ENCODE measurements at regions not wholly inside any gene's neighbourhood (a gene's known extent, or its start where the extent isn't known, plus 50 kb on each side); places are given as distances from the start of the nearest gene placed in this dataset.

DNA sequence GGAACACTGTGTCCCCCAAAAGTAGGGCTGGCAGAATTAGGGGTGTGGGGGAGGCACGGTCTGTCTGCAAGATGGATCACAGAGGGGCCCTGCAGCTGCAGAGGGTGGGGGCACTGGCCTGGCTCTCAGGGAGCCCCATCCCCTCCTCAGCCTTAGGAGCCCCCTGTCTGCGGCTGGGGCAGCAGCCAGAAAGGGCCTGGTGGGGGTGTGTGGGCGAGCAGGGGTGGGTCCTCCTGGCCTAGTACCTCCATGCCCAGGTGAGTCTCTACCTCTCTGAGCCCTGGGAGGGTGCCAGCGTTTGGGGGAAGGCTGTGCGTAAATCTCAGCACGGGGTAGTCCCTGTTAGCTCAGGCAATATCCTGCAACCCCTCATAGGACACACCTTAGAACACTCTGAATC is 280.5 kb upstream of the PPP2R2D start:
- FAIRE-seq = no peak
- DNase-seq (ENCODE audit: insufficient read length, low spot score) = no peak

- DNase-seq (ENCODE audit: insufficient read length, low spot score) (no peak), FAIRE-seq (no peak)
Measured at GRCh38 chr10:131620904-131621303, 279.9 kb upstream of the PPP2R2D start.

- FAIRE-seq (no peak), DNase-seq (ENCODE audit: insufficient read length, low spot score) (no peak)
Measured at GRCh38 chr10:131621784-131622624, 278.8 kb upstream of the PPP2R2D start.

GRCh38 chr10:131625041-131625440 is 275.8 kb upstream of the PPP2R2D start:
- no peak for FAIRE-seq
- DNase-seq (ENCODE audit: insufficient read length, low spot score) = no peak

GRCh38 chr10:131626274-131626673 is 274.5 kb upstream of the PPP2R2D start:
- no peak for FAIRE-seq
- no peak for DNase-seq (ENCODE audit: insufficient read length, low spot score)

DNA sequence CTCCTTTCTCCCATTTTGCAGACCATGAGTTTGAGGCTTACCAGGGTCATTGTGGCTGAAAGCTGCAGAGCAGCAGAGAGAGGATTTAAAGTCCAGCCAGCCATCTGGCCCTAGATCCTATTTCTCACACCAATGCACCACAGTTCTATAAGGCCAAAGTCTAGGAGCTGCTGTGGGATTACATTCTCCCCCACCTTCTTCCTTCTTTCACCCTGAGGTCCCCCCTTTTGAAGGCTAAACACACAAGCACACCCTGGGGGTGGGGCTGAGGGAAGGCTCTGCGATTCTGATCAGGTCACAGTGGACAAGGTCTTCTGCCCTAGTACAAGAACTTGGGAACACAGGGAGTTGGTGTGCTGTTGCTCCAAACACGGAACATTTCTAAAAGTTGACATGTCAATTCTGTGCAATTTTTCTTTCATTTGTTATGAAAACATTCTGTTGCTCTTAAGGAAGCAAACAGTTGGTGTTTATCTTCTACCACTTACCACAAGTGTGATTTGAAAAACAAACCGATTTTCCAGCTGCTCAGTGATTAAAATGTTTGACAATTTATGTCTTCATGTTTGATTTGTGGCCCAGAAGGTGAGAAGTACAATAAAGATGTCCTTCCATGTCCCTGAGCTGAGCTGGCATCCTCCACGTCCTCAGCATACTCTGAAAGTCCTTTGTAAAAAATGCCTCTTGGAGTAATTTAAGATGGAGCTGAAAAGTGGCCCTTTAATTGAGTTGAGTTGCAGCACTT is 271.6 kb upstream of the PPP2R2D start:
- DNase-seq (ENCODE audit: insufficient read length, low spot score) (no peak), FAIRE-seq (no peak)

DNA sequence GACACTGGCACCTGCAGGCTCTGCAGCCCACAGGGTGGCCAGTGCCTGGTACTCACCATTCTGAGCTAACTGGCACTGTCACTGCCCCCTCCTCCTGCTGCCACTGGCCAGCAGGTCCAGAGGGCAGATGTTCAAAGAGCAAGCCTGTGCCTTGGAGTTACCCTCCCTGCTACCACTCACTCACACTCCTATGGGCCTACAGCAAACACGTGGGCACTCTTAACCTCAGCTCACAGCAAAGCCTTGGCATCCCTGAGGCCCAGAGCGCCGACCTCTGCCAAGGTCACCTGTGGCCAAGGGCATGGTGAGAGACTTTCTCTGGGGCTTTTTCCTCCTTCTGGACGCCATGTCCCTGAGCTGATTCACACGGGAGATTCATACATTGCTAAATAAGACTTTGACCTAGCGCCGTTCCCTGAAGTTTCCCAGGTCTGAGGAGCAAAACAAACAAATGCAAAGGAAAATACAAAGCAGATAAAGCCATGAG is 270.0 kb upstream of the PPP2R2D start:
- no peak for DNase-seq (ENCODE audit: insufficient read length, low spot score)
- no peak for FAIRE-seq

DNA sequence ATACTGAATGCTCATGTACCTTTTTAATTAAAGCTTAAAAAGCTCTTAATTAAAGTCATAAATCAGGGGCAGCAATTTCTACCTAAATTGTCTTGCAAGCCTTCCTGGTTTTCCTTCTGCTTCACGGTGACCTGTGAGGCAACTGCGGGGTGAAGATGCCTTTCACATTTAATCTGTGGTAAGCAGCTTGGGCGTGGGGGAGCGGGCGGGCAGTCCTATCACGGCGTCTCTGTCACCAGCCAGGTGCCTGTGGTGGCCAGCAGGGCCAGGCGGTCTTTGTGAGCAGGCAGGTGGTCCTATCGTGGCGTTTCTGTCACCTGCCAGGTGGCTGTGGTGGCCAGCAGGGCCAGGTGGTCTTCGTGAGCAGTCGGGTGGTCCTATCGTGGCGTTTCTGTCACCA is 269.2 kb upstream of the PPP2R2D start:
- FAIRE-seq = no peak
- DNase-seq (ENCODE audit: insufficient read length, low spot score) = no peak

- DNase-seq (ENCODE audit: insufficient read length, low spot score) (no peak), FAIRE-seq (no peak)
Measured at GRCh38 chr10:131635564-131636015, 265.2 kb upstream of the PPP2R2D start.

DNA sequence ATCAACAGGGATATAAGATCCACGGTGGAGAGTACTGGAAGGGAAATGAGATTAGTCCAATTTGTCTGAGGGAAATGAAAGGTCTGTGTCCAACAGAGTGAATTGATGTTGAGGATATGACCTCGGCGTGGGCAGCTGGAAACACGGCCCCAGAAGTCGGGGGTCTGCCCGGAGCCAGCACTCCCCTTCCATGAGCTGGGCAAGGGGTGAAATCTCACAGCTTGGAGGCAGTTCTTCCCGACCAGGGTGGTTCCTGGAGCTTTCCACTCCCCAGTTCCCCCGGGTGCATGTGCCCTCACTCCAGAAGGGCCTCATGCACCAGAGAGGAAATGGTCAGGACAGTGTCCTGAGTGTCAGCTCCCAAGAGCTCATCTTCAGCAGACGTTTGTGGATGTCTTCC is 264.7 kb upstream of the PPP2R2D start:
- FAIRE-seq (no peak), DNase-seq (ENCODE audit: insufficient read length, low spot score) (no peak)

DNA sequence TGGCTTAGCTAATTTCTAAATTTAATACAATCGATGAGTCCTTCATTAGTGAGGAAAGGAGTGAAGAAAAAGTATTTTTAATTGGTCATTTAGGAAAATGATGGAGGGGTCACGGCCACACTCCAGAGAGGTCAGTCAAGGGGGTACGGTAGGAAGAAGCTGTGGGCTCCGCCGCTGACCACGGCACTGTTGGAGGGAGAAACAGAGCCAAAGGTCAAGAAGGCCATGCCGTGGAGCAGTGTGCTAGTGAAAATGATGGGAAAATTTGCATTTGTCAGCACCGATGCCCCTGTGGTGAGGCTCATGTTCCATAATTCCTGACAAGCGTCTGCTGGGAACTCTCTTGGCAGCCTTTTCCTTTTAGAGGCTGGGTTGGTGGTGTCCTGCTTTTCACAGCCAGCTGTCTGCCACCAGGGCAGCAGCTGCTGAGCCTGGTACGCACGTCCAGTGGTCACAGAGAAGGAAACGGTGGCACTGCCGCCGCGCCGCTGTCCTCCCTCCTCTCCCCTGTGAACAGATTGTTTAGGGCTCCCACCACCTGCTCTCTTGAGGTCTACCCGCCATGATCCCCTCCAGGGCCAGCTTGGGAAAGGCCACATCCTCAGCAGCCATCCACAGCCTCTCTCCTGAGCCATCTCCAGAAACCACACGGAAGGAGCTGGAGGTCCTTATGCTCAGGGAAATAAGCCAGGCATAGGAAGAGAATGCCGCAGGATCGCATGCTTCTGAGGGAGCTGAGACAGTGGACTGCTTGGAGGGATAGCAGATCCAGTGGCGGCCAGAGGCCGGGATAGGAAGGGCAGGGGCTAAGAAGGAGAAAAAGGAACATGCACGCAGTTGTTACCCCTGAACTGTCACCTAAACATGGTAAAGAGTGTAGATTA is 263.7 kb upstream of the PPP2R2D start:
- FAIRE-seq (no peak), DNase-seq (ENCODE audit: insufficient read length, low spot score) (no peak)

GRCh38 chr10:131638049-131638879 is 262.5 kb upstream of the PPP2R2D start:
- FAIRE-seq = no peak

DNA sequence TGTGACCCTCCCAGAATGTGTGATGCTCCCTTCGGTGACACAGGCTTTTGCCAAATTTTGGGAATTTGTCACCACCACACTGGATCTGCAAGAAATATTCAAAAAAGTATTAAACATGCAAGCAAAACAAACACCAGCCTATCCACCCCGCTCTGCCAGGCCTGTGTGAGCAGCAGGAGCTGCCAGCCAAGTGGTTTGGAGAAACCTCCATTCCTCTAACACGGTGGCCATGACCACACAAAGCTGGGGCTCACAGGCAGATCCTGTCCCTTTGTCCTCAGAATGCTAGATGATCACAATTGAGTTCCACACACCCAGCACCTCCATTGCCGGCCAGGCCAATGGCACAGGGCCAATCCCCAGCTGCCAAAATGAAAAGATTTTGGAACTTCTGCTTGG is 261.9 kb upstream of the PPP2R2D start:
- FAIRE-seq (no peak), DNase-seq (ENCODE audit: insufficient read length, low spot score) (no peak)

More at GRCh38 chr10:131638049-131638879, 262.5 kb upstream of the PPP2R2D start:
- DNase-seq (ENCODE audit: insufficient read length, low spot score) = no peak

GRCh38 chr10:131640045-131640644 is 260.7 kb upstream of the PPP2R2D start:
- DNase-seq (ENCODE audit: insufficient read length, low spot score) = no peak
- no peak for FAIRE-seq

- DNase-seq (ENCODE audit: insufficient read length, low spot score) = no peak
- FAIRE-seq = no peak
Measured at GRCh38 chr10:131641231-131641630, 259.6 kb upstream of the PPP2R2D start.

DNA sequence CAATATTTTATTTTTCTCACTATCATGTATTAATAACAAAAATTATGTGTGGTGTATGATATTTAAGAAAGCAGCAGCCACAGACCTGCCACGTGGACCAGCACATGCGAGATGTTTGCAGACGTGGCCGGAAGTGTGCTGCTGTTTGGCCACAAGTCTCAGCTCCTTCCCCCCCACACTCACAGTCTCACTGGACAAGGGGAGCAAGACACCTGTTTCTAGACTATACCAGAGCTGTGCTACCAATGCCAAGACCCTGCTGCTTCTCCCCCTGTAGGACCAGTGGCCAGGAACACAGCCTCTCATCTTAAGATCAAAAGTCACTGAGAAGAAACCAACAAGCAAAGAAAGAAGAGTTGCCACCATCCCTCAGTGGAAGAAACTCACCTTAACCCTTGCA is 258.9 kb upstream of the PPP2R2D start:
- FAIRE-seq (no peak), DNase-seq (ENCODE audit: insufficient read length, low spot score) (no peak)

GRCh38 chr10:131642966-131643365 is 257.8 kb upstream of the PPP2R2D start:
- FAIRE-seq = no peak
- no peak for DNase-seq (ENCODE audit: insufficient read length, low spot score)

DNA sequence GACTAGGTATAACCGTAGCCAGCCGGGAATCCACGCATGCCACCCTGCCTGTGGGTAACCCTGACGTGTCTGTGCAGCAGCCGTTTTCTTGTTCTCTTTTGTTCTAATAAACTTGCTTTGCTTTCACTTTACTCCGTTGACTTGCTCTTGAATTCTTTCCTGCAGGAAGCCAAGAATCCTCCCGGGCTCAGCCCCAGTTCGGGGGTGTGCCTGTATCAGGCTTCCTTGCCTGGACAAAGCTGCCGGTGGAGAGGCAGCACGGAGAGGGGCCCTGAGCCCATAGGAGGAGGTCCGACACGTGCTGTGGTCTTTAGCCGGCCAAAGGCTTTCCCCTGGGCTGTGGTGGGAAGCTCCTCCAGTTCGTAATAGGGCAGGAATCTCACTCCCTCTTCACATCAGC is 256.5 kb upstream of the PPP2R2D start:
- DNase-seq (ENCODE audit: insufficient read length, low spot score) = no peak
- FAIRE-seq = no peak

GRCh38 chr10:131644864-131645658 is 255.7 kb upstream of the PPP2R2D start:
- FAIRE-seq = no peak

More at GRCh38 chr10:131644864-131645658, 255.7 kb upstream of the PPP2R2D start:
- no peak for DNase-seq (ENCODE audit: insufficient read length, low spot score)
